CD4-positive, alpha-beta T cell treated with Interleukin-1 beta for 1 hour (primary cell): ENCODE measurements at regions not wholly inside any gene's neighbourhood (a gene's known extent, or its start where the extent isn't known, plus 50 kb on each side); places are given as distances from the start of the nearest gene placed in this dataset.
"Not testable (repeated sequence)": the region's sequence is repeated elsewhere in the genome, so short reads cannot be mapped to it uniquely, and the experiment has no call there.

Source experiments
- DNase-seq, 2 donors: peaks; one replicate each; pipeline ENCODE4 v3.0.0-alpha.2; 2020 to 2022

DNA sequence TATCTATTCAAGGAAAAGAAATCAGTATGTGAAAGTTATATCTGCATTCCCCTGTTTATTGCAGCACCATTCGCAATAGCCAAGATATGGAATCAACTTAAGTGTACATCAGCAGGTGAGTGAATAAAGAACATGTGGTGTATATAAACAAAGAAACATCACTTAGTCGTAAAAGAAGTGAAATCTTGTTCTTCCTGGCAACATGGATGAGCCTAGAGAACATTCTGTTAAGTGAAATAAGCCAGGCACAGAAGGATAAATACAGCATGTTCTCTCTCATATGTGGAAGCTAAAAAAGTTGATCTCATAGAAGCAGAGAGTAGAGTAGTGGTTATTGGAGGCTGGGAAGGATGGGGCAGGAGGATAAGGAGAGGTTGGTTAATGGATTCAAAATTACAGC is 287.9 kb upstream of the FERMT1 start:
- no peak for DNase-seq

DNA sequence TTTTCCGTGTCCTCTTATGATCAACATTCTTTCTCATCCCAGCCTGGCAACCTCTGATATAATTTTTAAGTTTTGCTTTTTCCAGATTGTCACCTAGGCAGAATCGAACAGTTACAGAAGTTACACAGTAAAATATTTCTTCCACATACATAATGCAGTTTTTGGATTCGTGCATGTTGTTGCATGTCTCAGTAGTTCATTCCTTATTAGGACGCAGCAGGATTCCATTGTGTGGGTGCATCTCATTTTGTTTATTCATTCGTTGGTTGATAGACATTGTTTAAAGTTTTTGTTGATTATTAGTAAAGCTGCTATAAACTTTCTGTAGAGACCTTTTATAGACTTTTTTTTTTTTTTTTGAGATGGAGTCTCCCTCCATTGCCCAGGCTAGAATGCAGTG is 284.3 kb upstream of the FERMT1 start:
- DNase-seq: no peak

DNA sequence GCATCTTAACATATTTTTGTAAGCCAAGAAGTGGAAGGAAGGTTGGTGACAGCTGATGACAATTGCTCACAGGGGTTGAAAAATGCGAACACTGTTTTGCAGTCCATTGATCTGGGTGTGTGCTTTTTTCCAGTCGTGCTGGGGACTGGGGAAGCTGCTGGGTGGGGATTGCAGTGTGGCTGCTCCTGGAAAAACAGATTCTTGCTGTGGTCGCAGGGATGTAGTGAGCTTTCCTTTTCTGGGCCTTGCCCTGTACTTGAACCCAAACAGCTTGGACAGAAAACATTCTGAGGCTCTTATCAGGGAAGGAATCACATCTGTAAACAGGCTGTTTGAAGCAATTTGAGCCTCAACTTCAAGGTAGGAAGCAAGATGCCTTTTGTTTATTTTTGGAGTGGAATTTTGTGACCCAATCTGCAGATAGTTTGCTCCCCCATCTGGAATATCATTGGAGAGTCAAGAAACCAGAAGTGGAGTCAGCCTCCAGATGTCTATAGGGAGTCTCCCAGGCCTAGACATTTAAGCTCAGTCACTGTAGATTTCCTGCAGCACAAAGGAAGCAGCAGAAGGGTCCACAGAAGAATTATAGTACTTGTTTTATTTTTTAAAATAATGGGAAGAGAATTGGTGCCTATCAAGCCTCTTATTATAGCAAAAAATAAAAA is 279.2 kb upstream of the FERMT1 start:
- no peak for DNase-seq

DNA sequence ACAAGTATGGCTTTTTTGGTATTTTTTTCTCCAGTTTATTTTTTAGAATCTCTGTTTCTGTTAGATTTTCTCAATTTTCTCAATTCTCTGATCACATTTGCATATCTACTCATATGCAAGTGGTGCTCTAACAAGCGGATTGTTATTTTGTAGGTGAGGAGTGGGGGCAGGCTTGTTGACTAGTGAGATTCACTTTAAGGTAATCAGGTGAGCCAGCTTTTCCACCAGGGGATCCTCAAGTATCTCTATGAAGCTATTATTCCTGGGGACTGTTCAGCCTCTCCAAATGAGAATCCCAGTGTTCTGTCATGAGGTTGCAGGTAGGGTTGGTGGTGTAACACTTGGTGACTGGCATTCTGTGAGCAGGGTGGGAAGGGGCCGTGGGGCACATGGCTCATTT is 274.3 kb upstream of the FERMT1 start:
- no peak for DNase-seq

DNA sequence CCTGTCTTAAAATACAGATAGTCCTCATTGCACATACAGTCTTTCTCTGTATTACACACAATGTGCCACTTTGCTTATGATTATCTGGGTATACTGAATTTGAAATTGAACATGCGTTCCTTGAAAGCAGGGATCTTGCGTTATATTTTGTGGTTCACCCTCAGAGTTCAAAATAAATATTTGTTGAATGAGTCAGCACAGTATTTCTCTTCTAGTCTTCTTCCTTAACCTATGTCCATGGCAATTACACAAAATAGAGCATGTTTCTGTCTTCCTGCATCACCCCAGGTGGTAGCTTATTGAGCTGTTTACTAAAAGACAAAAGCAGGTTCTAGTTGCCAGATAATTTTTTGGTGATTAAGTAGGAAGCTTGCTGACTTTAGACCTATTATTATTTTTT is 272.9 kb upstream of the FERMT1 start:
- no peak for DNase-seq

DNA sequence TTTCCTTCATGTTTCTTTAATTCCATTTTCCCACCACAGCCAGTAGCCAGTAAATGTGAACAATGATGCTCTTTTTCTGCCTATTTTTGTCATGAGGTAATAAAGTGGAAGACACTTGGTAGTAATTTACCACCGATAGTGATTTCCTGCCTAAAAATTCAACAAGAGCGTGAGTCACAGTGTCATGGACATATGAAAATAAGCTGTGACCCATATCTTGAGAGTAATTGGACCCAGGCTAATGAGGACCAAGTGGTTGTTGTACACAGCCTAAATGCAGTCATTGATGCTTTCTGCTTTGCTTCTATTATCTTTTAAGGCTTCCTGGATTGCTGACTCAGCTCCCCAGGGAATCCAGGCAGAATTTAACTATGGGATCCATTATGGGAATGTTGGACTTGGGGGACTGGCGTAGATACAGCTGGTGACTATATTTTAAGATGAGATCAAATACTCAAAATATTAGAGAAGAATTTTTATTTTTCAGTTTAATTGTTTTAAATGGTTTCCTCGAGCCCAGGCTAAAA is 265.9 kb upstream of the FERMT1 start:
- no peak for DNase-seq

DNA sequence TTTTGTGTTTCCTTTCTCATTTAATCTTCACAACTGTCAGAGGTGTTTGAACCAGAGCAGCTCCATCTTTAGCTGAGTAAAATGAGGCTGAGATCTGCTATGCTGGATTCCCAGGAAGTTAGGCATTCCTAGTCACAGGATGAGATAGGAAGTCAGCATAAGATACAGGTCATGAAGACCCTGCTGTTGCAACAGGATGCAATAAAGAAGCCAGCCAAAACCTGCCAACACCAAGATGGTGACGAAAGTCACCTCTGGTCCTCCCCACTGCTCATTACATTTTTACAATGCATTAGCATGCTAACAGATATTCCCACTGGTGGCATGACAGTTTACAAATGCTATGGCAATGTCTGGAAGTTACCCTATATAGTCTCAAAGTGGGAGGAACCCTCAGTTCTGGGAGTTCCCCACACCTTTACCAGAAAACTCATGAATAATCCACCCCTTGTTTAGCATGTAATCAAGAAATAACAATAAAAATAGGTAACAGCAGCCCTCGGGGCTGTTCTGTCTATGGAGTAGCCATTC is 262.2 kb upstream of the FERMT1 start:
- no peak for DNase-seq

DNA sequence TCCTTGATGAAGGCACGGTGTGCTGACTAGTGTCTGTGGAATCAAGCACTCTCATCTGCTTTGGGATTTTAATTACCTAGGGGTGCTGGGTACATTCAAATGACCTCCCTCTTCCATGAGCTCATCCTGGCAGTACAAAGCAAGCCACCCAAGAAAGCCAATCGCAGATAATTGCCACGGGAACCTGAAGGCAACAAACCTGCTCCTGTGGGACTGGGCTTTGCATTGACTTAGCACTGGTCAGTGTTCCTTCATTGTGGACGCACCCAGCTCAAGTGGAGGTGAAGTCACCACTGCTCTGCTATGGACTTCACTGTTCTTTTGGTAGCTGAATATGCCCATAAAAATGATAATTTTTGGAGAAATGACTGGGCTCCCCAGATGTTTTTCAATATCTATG is 261.6 kb upstream of the FERMT1 start:
- no peak for DNase-seq

DNA sequence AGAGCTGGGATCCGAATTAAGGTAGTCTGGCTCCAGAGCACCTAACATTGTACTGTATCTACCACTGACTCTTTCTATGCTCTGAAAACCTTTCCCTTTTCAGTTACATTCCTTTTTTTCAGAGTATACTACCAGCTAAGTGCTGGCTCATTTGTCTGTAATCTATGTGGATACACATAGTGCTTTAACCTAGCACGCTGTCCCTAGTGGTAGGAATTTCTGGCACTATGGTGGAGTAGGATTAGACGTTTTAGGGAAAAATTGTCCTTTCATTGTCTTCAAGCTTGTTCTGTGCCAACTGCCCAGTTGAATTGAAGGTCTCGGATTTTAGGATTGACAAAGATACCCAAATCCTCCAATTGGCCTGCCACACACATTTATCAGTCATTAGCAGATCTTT is 259.1 kb upstream of the FERMT1 start:
- no peak for DNase-seq

DNA sequence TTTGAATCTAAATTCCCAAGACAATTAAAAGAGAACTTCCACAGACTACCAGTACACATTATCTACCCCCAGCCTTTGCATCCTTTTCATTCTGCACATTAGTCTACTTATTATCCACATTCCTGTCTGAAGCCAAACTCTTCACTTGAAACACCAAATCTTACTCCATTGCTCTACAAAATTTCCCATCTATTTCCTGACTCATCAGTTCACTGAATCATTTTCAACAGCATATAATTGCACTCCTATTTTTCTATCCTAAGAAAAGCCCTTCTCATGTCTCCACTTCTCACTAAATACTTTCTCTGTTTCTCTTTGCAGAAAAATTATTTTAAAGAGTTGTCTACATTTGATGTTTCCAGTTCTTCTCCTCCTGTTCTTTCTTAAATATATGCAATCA is 239.4 kb upstream of the FERMT1 start:
- no peak for DNase-seq

DNA sequence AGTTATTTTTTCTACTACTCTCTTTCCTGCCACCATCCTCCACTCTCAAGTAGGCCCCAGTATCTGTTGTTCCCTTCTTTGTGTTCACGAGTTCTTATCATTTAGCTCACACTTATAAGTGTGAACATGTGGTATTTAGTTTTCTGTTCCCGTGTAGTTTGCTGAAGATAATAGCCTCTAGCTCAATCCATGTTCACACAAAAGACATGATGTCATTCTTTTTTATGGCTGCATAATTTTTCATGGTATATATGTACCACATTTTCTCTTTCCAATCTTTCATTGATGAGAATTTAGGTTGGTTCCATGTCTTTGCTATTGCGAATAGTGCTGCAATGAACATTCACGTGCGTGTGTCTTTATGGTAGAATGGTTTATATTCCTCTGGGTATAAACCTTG is 237.9 kb upstream of the FERMT1 start:
- no peak for DNase-seq

DNA sequence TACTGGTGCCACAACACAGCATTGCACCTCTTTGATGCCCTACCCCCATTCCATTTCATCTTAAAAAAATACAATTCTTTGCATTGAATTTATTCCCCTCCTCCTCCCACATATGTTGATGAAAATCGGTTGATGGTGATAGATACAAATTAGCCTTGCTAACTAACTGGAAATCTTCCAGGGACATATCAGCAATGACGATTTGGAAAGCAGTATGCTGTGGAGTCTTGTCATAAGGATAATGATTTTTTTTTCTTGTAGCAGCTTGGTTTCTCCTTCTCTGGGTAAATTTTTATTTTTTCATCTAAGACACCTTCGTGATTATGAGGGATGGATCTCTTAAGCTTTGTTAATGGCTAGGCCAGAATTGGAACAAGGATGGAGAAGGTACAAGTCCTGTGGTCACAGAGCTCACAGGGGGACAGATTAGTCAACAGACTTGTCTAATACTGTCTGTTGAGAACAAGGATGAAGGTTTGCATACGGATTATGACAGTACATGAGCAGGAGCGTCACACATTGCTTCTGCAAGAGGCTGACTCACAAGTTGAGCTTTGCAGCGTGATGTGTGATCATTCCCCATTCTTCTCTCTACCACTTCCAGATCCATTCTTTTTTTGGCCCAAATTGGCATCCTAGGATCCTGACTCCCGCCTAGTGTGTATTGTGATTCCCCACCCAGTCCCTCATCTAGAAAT is 233.1 kb upstream of the FERMT1 start:
- no peak for DNase-seq

DNA sequence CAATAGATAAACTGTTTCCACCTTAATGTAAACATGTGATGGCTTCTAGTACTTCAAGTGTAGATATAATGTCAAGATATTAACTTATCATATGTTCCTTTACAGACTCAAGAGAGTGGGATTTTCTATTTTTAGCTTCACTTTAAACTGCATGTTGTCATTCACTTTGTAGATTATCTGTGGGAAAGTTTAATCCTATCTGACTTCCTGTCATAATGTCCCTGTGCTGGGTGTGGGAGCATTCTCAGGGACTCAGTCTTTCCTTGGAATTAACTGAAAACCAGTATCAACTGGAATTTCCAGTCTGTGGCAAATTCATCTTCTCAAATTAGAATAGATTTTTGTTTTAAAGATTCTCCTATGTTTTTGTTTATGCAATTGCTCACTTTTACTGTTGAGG is 226.1 kb upstream of the FERMT1 start:
- no peak for DNase-seq

DNA sequence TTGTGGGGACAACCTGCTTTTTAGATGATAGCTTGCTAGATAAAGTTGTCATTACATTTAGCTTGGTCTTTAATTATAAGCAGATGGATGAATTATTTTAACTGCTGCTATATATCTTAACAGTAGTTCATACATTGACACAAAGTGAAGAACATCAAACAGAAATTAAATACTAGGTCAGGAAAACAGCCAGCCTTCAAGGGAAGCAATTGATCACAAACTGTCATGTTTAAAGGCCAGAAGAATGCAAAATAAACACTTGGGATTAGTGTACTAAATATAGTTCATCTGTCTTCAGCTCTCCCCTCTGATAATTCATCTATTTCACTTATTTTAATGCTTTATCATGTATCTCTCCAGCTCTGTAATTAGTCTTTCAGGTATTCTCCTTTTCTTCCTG is 225.1 kb upstream of the FERMT1 start:
- no peak for DNase-seq

DNA sequence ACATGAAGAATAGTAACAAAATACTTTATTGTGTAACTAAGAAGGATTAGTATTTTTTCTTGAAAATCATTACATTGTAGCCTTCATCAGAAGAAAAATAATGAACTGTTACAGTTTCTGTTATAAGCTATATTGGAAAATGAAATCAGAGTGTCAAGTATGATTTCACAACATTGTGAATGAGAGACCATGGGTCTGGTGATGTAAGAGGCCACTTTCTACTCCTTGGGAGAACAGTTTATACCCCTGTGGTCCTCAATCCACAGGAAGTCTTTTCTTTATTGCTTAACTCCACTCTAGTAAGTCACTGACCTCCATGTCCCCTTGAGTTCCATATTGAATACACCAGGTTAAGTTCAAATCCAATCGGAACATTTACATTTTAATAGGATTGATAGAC is 218.7 kb upstream of the FERMT1 start:
- DNase-seq: no peak

DNA sequence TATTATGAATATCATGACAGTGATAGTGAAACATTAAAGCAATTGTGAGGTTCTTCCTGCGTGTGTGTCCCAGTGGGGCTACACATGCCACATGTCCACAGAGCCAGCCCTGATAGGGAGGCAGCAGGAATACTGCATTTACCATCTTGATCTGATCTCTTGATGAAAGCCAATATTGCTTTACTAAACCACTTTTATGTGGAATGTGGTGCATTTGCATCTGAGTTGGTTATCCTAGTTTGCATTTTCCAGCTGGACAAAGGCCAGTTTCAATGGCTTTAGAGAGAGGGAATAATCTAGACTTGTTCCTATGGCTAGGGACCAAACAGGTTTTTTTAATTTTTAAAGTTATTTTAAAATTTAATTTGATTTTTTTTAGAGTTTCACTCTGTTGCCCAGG is 216.3 kb upstream of the FERMT1 start:
- no peak for DNase-seq

DNA sequence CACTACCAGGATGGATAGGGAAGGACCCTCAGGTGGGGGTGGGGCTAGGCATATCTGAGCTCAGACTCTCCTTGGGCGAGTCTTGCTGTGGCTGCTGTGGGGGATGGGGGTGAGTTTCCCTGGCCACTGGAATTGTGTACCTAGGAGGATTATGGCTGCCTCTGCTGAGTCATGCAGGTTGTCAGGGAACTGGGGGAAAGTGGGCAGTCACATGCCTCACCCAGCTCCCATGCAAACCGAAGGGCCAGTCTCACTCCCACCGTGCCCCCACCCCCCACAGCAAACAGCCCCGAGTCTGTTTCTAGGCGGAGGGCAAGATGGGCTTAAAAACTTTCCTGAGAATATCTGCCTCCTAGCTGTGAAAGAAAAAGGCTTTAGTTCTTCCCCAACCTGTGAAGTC is 210.3 kb upstream of the FERMT1 start:
- DNase-seq: no peak

DNA sequence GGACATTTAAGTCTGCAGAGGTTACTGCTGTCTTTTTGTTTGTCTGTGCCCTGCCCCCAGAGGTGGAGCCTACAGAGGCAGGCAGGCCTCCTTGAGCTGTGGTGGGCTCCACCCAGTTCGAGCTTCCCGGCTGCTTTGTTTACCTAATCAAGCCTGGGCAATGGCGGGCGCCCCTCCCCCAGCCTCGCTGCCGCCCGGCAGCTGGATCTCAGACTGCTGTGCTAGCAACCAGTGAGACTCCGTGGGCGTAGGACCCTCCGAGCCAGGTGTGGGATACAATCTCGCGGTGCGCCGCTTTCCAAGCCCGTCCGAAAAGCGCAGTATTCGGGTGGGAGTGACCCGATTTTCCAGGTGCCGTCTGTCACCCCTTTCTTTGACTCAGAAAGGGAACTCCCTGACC is 198.4 kb upstream of the FERMT1 start:
- DNase-seq: not testable (repeated sequence)

DNA sequence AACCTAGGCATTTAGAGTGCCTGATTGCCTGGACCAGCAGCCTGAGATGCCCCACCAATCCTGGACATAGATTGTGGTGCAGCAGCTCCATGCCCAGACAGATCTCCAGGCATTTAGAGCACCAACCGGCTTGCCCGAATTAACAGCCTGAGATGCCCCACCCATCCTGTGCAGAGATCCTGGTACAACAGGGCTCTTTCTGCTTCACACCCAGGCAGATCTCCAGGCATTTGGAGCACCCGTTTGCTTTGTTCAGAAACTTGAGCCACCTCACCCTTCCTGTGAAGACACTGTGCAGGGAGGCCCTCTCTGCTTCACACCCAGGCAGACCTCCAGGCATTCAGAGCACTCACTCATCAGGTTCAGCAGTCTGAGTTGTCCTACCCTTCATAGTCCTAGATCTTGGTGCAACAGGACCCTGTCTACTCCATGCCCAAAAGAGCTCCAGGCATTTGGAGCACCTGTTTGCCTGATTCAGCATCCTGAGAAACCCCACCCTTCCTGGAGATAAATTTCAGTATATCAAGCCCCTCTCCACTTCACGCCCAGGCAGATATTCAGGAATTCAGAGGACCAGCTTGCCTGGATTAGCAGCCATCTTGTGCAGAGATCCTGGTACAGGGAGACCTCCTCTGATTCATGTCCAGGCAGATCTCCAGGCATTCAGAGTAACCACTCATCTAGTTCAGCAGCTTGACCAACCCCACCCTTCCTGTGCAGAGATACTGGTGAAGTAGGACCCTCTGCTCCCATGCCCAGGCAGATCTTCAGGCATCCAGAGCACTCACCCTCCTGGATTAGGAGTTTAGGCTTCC is 189.2 kb upstream of the FERMT1 start:
- no peak for DNase-seq

DNA sequence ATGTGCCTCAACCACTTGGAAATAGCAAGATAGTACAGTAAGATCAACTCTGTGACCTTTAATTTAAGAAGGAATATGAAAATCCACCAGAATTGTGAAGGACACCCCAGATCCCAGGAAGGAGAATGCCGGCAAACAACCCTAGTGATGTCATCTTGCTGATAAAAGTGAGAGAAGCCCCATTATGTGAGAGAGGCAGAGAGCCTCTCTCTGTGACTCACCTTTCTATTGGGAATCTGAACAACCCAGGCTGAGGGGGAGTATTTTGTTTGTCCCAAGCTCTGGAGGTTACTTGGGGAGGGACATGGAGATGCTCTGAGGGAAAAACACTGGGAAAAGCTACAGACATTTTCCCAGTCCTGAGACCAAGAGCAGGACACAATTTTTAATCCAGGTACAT is 188.3 kb upstream of the FERMT1 start:
- no peak for DNase-seq

DNA sequence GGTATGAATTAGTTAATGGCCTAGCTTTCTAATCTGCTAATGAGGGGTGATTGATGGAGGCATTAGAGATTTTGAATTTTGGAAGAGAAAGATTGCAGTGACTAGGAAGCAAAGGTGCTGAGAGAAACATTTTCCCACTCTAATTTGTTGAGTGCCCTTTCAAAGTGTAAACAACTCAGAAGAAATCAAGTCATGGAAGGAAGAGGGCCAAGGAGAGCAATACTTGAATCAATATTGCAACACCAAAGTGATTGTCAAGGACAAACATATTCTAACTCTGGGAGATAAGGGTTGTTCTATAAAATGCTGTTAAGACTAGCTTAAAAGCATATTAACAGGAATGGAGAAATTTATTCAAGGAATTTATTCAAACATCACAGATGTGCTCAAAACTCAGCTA is 182.7 kb upstream of the FERMT1 start:
- DNase-seq: no peak

DNA sequence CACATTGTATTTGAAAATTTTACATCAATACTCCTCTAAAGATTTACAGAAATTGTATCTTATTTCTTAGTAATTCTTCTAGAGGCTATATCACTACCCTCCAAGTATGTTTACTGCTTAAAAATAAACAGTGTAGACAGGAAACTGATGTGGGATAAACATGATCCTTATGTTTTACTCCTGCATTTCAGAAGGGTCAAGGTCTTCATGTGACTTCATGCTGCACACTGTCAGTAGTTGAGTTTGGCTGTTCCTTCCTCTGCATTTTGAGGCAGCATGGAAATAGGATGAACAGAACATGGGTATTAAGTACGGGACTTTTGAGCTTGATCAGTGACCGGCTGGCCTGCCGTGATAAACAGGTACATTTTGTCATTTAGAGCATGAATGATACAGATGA is 179.2 kb upstream of the FERMT1 start:
- DNase-seq: no peak

DNA sequence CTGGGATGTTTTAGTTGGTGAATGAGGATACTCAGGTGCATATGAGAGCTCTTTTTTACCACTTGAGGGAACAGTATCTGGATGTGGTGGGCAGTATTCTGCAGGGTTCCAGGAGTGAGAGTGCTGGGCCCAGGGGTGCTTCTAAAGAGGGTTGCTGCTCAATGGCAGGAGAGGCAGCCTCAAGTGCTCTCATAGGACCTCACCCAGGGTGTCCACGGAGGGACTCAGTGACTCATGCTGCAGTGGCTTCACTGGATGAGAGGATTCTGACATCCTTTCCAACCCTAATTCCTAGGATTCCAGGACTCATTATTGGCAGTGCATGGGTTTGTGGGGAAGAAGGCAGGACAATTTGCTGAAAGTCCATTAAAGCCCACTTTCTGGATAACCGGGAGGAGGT is 176.6 kb upstream of the FERMT1 start:
- no peak for DNase-seq

DNA sequence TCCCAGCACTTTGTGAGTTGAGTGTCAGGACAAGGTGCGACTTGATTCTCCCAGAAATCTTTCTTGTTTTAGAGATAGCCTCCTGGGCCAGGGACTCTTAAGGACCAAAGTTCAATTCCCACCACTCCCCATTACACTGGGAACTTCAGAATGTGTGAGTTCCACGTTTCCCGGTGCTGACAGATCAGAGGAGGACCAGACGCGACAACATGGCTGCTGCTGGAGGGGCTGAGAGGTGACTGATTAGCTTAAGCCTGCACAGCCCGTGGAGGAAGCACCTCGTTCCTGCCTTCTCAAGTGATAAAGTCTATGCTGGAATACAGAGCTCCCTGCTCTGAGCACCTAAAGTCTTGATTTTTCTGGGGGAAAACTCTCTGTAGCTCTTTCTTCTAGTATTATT is 175.2 kb upstream of the FERMT1 start:
- DNase-seq: no peak
